ENCODE measurements at regions not wholly inside any gene's neighbourhood (a gene's known extent, or its start where the extent isn't known, plus 50 kb on each side); places are given as distances from the start of the nearest gene placed in this dataset.

- no peaks in the 10 kb centered on the region for H3K36me3 Mint-ChIP-seq
- TF ChIP-seq, protein P1, sequence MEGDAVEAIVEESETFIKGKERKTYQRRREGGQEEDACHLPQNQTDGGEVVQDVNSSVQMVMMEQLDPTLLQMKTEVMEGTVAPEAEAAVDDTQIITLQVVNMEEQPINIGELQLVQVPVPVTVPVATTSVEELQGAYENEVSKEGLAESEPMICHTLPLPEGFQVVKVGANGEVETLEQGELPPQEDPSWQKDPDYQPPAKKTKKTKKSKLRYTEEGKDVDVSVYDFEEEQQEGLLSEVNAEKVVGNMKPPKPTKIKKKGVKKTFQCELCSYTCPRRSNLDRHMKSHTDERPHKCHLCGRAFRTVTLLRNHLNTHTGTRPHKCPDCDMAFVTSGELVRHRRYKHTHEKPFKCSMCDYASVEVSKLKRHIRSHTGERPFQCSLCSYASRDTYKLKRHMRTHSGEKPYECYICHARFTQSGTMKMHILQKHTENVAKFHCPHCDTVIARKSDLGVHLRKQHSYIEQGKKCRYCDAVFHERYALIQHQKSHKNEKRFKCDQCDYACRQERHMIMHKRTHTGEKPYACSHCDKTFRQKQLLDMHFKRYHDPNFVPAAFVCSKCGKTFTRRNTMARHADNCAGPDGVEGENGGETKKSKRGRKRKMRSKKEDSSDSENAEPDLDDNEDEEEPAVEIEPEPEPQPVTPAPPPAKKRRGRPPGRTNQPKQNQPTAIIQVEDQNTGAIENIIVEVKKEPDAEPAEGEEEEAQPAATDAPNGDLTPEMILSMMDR (conservative IDR thresholded peaks at IDR 0.05), result no peak
- H3K4me3 Mint-ChIP-seq, result no peak overlapping the region
- peaks cover 7% of the 10 kb centered on the region for H3K9me3 Mint-ChIP-seq
- H3K4me1 Mint-ChIP-seq (ENCODE audit: unreplicated experiment), result no peaks in the 10 kb centered on the region
- H3K27me3 Mint-ChIP-seq, result no peaks in the 10 kb centered on the region
- no peak overlapping the region for H3K27ac Mint-ChIP-seq
- no peak for DNase-seq (ENCODE audit: extremely low spot score, unreplicated experiment)
Observed at GRCh38 chr1:221795380-221795779, 53.5 kb upstream of the DUSP10 start.

DNA sequence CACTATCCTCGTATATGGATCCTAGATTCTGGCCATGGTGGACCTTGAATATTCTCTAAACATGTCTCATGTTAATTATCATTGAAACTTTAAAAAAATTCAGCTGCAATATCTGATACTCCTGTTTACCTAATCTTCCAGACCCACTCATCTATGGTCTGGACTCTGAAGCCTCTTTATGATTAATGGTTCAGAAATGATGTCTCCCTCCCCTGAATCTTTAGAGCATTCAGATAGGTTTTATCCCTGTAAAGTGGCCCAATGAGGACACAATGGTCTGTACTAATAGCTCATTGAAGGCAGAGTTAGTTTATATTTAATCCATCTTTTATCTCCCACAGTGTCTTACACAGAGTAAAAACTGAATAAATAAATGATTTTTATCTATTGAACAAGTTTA lies 53.0 kb upstream of the DUSP10 start:
- Mint-ChIP-seq H3K36me3 (no peaks in the 10 kb centered on the region), H3K27me3 (no peaks in the 10 kb centered on the region), H3K9me3 (peaks cover 7% of the 10 kb centered on the region), H3K4me3 (no peak overlapping the region), H3K4me1 (ENCODE audit: unreplicated experiment) (no peaks in the 10 kb centered on the region), H3K27ac (no peak overlapping the region)
- TF ChIP-seq, protein P1 (conservative IDR thresholded peaks at IDR 0.05), result no peak
- DNase-seq (ENCODE audit: extremely low spot score, unreplicated experiment), result no peak

DNA sequence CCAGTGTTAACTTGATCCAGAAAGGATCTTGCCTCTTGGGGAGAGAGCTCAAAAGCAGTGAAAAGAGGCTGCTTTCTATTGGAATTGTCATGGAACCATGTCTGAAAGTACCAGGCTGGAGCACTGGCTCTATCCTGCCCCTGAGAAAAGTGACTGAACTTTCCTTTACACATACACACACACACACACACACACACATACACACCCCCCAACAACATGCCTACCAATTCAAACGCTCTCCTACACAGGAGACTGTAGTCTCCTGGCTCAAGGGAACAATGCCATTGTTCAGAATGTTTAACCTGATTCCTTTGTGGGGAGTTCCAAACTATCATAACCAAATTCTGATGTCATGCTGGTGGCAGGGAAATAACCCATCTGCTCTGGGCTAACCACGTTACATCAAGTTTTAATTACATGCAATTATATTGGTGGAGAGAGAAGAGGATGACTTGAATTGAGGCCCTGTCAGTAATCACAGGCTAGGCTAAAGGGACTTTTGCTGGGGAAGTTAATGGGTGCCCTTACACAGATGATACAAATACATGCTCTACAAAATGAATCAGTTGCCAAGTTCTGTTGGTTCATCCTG lies 52.3 kb upstream of the DUSP10 start:
- H3K27ac Mint-ChIP-seq, result no peak overlapping the region
- DNase-seq (ENCODE audit: extremely low spot score, unreplicated experiment), result no peak
- H3K36me3 Mint-ChIP-seq, result no peaks in the 10 kb centered on the region
- no peaks in the 10 kb centered on the region for H3K27me3 Mint-ChIP-seq
- H3K4me1 Mint-ChIP-seq (ENCODE audit: unreplicated experiment), result no peaks in the 10 kb centered on the region
- H3K9me3 Mint-ChIP-seq, result peaks cover 7% of the 10 kb centered on the region
- TF ChIP-seq, protein P1 (conservative IDR thresholded peaks at IDR 0.05), result no peak
- H3K4me3 Mint-ChIP-seq, result no peak overlapping the region

- no peaks in the 10 kb centered on the region for H3K4me1 Mint-ChIP-seq (ENCODE audit: unreplicated experiment)
- DNase-seq (ENCODE audit: extremely low spot score, unreplicated experiment), result no peak
- H3K27ac Mint-ChIP-seq, result no peak overlapping the region
- H3K4me3 Mint-ChIP-seq, result no peak overlapping the region
- H3K36me3 Mint-ChIP-seq, result no peaks in the 10 kb centered on the region
- H3K9me3 Mint-ChIP-seq, result peaks cover 7% of the 10 kb centered on the region
- H3K27me3 Mint-ChIP-seq, result no peaks in the 10 kb centered on the region
- TF ChIP-seq, protein P1 (conservative IDR thresholded peaks at IDR 0.05), result no peak
Observed at GRCh38 chr1:221793439-221794078, 51.7 kb upstream of the DUSP10 start.

DNA sequence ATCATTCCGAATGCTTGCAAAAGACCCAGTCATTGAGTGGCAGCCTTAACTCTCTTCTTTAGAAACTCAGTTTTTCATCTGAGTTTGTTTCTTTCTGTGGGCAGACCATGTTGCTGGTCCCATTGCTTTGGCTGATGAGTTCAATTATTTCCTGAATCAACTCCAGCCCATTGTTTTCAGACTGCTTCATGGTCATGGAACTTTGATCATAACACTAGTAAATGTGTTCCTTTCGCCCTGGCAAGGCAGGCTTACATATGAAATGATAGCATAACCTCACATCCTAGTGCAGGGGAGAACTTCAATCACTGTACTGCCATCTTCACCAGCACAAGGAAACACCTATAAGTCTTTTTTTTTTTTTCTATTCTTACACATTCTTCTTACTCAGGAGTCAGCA lies 50.0 kb upstream of the DUSP10 start:
- no peak for DNase-seq (ENCODE audit: extremely low spot score, unreplicated experiment)
- H3K36me3 Mint-ChIP-seq, result no peaks in the 10 kb centered on the region
- H3K27ac Mint-ChIP-seq, result no peak overlapping the region
- no peak overlapping the region for H3K4me3 Mint-ChIP-seq
- TF ChIP-seq, protein P1 (conservative IDR thresholded peaks at IDR 0.05), result no peak
- H3K4me1 Mint-ChIP-seq (ENCODE audit: unreplicated experiment), result no peaks in the 10 kb centered on the region
- no peaks in the 10 kb centered on the region for H3K27me3 Mint-ChIP-seq
- peaks cover 7% of the 10 kb centered on the region for H3K9me3 Mint-ChIP-seq
